ENCODE measurements at regions not wholly inside any gene's neighbourhood (a gene's known extent, or its start where the extent isn't known, plus 50 kb on each side); places are given as distances from the start of the nearest gene placed in this dataset.

DNA sequence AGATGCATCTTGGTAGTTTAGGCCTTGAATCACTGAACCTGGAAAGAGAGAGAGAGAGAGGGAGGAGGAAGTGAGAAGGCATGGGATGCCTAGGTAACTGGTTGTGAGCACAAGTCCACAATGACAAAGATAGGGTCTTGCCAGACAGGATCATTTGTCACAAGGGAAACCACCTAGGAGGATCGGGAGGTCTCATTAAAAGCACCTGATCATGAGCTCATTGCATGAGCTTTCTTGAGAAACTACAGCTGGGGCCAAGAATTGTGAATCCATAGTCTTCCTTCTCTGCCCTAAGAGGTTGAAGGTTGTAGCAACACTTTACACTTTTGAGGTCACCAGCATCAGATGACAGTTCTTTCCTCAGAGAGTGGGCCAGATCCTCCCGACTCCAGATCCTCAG lies 195.7 kb downstream of the CD83 start (continued):
- no peak for TF ChIP-seq CUX1 (IDR thresholded peaks at IDR 0.05; ENCODE audit: insufficient replicate concordance, low read depth, low read length)
- no peak for TF ChIP-seq NFXL1 (IDR thresholded peaks at IDR 0.05; ENCODE audit: borderline replicate concordance)
- no peak for TF ChIP-seq SMAD1 (IDR thresholded peaks at IDR 0.05; ENCODE audit: low read depth, partially characterized antibody)
- no peak for TF ChIP-seq POLR2A (IDR thresholded peaks at IDR 0.05; ENCODE audit: low read depth, low read length)
- no peak for TF ChIP-seq NRF1 (conservative IDR thresholded peaks at IDR 0.05; ENCODE audit: low read depth, low read length)
- 0 out of 2 replicates have a peak, but pooled peaks have one; percentile 28 for TF ChIP-seq PAX5 (IDR thresholded peaks at IDR 0.05; ENCODE audit: borderline replicate concordance, low read depth, low read length)
- TF ChIP-seq RBBP5 (conservative IDR thresholded peaks at IDR 0.05), result no peak
- TF ChIP-seq, protein P1, sequence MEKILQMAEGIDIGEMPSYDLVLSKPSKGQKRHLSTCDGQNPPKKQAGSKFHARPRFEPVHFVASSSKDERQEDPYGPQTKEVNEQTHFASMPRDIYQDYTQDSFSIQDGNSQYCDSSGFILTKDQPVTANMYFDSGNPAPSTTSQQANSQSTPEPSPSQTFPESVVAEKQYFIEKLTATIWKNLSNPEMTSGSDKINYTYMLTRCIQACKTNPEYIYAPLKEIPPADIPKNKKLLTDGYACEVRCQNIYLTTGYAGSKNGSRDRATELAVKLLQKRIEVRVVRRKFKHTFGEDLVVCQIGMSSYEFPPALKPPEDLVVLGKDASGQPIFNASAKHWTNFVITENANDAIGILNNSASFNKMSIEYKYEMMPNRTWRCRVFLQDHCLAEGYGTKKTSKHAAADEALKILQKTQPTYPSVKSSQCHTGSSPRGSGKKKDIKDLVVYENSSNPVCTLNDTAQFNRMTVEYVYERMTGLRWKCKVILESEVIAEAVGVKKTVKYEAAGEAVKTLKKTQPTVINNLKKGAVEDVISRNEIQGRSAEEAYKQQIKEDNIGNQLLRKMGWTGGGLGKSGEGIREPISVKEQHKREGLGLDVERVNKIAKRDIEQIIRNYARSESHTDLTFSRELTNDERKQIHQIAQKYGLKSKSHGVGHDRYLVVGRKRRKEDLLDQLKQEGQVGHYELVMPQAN (conservative IDR thresholded peaks at IDR 0.05), result no peak
- TF ChIP-seq CHD1 (IDR thresholded peaks at IDR 0.05; ENCODE audit: low read depth, low read length), result no peak
- TF ChIP-seq SKIL (IDR thresholded peaks at IDR 0.05; ENCODE audit: low read depth, poor library complexity, severe bottlenecking), result no peak
- TF ChIP-seq SMAD5 (IDR thresholded peaks at IDR 0.05; ENCODE audit: low read depth), result no peak
- no peak for TF ChIP-seq STAT1 (conservative IDR thresholded peaks at IDR 0.05)
- no peak for TF ChIP-seq GABPA (IDR thresholded peaks at IDR 0.05; ENCODE audit: low read depth)
- TF ChIP-seq, protein P2, sequence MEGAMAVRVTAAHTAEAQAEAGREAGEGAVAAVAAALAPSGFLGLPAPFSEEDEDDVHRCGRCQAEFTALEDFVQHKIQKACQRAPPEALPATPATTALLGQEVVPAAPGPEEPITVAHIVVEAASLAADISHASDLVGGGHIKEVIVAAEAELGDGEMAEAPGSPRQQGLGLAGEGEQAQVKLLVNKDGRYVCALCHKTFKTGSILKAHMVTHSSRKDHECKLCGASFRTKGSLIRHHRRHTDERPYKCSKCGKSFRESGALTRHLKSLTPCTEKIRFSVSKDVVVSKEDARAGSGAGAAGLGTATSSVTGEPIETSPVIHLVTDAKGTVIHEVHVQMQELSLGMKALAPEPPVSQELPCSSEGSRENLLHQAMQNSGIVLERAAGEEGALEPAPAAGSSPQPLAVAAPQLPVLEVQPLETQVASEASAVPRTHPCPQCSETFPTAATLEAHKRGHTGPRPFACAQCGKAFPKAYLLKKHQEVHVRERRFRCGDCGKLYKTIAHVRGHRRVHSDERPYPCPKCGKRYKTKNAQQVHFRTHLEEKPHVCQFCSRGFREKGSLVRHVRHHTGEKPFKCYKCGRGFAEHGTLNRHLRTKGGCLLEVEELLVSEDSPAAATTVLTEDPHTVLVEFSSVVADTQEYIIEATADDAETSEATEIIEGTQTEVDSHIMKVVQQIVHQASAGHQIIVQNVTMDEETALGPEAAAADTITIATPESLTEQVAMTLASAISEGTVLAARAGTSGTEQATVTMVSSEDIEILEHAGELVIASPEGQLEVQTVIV (IDR thresholded peaks at IDR 0.05; ENCODE audit: borderline replicate concordance, partially characterized antibody), result no peak
- no peak for TF ChIP-seq NR2C1 (IDR thresholded peaks at IDR 0.05)
- TF ChIP-seq HDGF (IDR thresholded peaks at IDR 0.05), result peak; percentile 29; the same call in 1 of the 2 replicates
- TF ChIP-seq E2F8 (IDR thresholded peaks at IDR 0.05; ENCODE audit: low read depth, partially characterized antibody), result no peak

Data from GM12878 (cell line).